Hepatocyte (in vitro differentiated cells): ENCODE measurements at regions not wholly inside any gene's neighbourhood (a gene's known extent, or its start where the extent isn't known, plus 50 kb on each side); places are given as distances from the start of the nearest gene placed in this dataset.

Source experiments
- EZH2 ChIP-seq: fragments of 200-600 bp; sonication (generic); IDR thresholded peaks from 2 replicates; pipeline ENCODE4 v1.6.1; 2016; ENCODE audit warnings: antibody characterized with exemption, mild to moderate bottlenecking, borderline replicate concordance
- EZH2phosphoT487 ChIP-seq: fragments of 200-600 bp; sonication (generic); IDR thresholded peaks from one replicate; pipeline ENCODE4 v1.6.1; 2018; ENCODE audit warnings: antibody characterized with exemption, mild to moderate bottlenecking, low read depth, moderate library complexity; ENCODE audit not compliant: unreplicated experiment, severe bottlenecking
- TF ChIP-seq, protein P1 (sequence below): fragments of 200-600 bp; sonication (generic); IDR thresholded peaks from 2 replicates; pipeline ENCODE4 v1.5.1; 2016; ENCODE audit warnings: antibody characterized with exemption, mild to moderate bottlenecking; ENCODE audit not compliant: poor library complexity

- TF ChIP-seq, protein P1, sequence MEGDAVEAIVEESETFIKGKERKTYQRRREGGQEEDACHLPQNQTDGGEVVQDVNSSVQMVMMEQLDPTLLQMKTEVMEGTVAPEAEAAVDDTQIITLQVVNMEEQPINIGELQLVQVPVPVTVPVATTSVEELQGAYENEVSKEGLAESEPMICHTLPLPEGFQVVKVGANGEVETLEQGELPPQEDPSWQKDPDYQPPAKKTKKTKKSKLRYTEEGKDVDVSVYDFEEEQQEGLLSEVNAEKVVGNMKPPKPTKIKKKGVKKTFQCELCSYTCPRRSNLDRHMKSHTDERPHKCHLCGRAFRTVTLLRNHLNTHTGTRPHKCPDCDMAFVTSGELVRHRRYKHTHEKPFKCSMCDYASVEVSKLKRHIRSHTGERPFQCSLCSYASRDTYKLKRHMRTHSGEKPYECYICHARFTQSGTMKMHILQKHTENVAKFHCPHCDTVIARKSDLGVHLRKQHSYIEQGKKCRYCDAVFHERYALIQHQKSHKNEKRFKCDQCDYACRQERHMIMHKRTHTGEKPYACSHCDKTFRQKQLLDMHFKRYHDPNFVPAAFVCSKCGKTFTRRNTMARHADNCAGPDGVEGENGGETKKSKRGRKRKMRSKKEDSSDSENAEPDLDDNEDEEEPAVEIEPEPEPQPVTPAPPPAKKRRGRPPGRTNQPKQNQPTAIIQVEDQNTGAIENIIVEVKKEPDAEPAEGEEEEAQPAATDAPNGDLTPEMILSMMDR = no peak
- TF ChIP-seq EZH2 (no peak), EZH2phosphoT487 (no peak)
These were observed 811.2 kb upstream of the NCAM2 start for GRCh38 chr21:20187028-20187427.
